Fibroblast of the aortic adventitia (primary cell): ENCODE measurements at regions not wholly inside any gene's neighbourhood (a gene's known extent, or its start where the extent isn't known, plus 50 kb on each side); places are given as distances from the start of the nearest gene placed in this dataset.

Experiments used
- DNase-seq: peaks from one replicate; pipeline ENCODE4 v3.0.0-alpha.2; 2010; ENCODE audit warnings: low read depth
- H3K4me3 ChIP-seq: 2 replicates; pipeline ENCODE4 v1.5.1; 2011; ENCODE audit warnings: low read depth, mild to moderate bottlenecking, control low read depth, low read length, moderate library complexity
- TF ChIP-seq, protein P1 (sequence below): IDR thresholded peaks from 2 replicates; pipeline ENCODE4 v1.5.1; 2011; ENCODE audit warnings: mild to moderate bottlenecking, low read length, control low read depth, inconsistent platforms; ENCODE audit not compliant: insufficient read depth

DNA sequence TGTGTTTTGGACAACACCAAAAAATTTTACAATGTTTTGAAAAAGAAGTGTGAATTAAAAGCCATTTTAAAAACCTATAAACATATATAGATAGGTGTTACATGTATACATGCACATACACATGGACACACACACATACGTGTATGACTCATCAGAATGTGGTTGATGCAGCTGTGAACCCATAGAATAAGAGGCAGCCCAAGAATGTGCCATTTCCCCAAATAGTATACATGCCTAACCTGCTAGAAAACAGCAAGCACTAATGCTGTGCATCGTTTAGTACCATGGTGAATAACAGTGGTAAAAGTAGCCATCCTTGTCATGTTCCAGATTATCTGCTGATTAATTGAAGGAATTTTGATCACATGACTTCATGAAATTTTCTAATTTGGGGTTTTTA lies 149.0 kb downstream of the DSEL start:
- TF ChIP-seq, protein P1, sequence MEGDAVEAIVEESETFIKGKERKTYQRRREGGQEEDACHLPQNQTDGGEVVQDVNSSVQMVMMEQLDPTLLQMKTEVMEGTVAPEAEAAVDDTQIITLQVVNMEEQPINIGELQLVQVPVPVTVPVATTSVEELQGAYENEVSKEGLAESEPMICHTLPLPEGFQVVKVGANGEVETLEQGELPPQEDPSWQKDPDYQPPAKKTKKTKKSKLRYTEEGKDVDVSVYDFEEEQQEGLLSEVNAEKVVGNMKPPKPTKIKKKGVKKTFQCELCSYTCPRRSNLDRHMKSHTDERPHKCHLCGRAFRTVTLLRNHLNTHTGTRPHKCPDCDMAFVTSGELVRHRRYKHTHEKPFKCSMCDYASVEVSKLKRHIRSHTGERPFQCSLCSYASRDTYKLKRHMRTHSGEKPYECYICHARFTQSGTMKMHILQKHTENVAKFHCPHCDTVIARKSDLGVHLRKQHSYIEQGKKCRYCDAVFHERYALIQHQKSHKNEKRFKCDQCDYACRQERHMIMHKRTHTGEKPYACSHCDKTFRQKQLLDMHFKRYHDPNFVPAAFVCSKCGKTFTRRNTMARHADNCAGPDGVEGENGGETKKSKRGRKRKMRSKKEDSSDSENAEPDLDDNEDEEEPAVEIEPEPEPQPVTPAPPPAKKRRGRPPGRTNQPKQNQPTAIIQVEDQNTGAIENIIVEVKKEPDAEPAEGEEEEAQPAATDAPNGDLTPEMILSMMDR, result no peak
- no peak overlapping the region for H3K4me3 ChIP-seq
- no peak for DNase-seq

DNA sequence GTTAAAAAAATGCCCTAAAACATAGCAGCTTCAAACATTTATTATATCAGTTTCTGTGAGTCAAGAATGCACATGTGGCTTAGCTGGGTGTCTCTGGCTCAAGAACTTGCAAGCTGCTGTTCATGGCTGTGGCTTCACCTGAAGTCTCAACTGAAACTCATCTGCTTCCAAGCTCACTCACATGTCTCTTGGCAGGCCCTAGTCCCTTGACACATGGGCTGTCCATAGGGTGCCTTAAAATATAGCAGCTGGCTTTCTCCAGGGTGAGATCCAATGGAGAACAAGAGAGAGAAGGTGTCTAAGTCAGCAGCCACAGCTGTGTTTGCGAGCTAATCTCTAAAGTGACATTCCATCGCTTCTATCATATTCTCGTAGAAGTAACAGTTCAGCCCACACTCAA lies 152.8 kb downstream of the DSEL start:
- DNase-seq, result no peak
- H3K4me3 ChIP-seq, result no peak overlapping the region
- TF ChIP-seq, protein P1, result no peak

DNA sequence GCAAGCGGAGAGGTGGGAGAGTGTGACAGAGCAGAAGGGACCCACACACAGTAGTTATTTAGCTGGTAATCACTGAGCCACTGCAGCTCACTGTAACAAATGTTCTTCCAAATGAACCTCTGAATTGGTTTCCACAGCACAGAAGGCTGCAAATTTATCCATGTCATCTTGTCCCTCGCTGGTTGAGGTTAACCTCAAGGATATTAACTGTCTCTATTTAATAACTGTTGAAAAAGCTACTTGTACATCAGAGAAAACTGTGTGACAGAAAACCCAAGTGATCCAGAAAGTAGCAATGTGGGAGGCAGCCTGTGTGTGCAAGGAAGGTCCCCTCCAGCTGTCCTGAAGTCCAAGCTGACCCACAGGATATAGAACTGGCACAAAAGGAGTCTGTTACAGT lies 153.6 kb downstream of the DSEL start:
- TF ChIP-seq, protein P1, result no peak
- DNase-seq, result no peak
- no peak overlapping the region for H3K4me3 ChIP-seq

DNA sequence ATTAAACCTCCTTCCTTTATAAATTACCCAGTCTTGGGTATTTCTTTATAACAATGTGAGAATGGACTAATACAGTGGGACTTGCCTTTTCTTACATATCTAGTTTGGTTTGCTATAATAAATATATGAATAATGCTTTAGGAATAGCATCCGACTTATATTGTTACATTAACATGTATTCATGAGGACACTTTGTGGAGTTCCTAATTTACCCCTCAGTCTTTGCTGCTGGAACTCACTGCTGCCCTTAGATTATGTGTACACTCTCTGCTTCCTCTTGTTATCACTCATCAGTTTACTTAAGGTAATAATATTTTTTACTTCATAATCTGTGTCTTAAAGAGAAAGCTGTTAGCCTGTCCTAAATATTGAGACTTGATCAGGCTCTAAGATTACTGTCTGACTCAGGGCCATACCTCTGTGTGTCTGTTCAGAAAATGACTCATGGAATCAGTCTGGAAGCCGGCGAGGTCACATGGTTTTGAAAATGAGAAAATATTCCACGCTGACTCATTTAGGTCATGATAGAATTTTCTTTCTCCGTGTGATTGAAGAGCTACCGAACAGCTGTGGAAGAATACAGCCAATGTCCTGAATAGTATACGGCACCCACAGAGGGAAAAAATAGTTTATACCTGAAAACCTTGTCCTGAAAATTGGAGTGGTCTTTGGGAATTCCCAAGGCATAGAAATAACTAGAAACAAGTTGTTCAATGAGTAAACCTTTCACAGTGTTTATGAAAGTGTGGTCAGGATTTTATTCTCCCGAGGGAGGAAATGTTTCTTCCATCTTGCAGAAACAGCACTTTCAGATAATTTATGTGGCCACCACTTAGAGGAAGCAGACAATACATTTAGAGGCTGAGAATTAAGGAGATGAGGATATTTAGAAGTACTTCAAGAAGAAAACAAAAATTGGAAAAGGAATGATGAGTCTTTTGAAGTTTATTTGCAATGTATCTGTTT lies 156.4 kb downstream of the DSEL start:
- TF ChIP-seq, protein P1, result no peak
- peak; percentile 91 for DNase-seq
- H3K4me3 ChIP-seq, result peak overlapping the region; percentile 47

DNA sequence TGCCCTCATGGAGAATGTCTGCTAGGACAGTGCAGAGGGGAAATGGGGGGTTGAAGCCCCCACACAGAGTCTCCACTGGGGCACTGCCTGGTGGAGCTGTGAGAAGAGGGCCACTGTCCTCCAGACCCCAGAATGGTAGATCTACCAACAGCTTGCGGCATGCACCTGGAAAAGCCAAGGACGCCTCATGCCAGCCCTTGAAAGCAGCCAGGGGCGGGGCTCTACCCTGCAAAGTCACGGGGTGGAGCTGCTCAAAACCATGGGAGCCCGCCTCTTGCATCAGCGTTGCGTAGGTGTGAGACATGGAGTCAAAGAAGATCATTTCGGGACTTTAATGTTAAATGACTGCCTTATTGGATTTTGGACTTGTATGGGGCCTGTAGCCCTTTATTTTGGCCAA lies 157.6 kb downstream of the DSEL start:
- no peak overlapping the region for H3K4me3 ChIP-seq
- DNase-seq, result no peak
- TF ChIP-seq, protein P1, result no peak

DNA sequence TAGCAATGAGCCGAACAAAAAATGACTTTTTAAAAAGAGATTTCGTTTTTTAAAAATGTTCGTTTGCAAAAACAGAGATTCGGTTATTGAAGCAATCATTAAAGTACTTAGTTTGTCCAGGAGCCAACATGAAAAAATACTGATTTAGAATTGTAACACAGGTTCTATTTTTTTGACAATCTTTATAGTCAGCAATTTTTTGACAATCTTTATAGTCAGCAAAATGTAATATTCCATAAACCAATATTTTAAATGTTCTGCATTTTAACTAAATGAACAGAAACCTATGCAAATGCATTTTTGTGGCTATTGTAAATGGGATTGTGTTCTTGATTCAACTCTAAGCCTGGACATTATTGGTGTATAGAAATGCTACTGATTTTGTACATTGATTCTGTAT lies 161.8 kb downstream of the DSEL start:
- TF ChIP-seq, protein P1, result no peak
- no peak for DNase-seq
- H3K4me3 ChIP-seq, result no peak overlapping the region
